Cerebellar nuclear complex (tissue), 1 donor: ENCODE measurements at regions not wholly inside any gene's neighbourhood (a gene's known extent, or its start where the extent isn't known, plus 50 kb on each side); places are given as distances from the start of the nearest gene placed in this dataset.

ENCODE experiments used
- DNase-seq, 2 experiments: peaks; one replicate each; lab custom pipeline; 2025; lab: John Stamatoyannopoulos, UW

GRCh38 chr6:113802779-113803178 lies 54.4 kb upstream of the MARCKS start:
- DNase-seq = no peak

GRCh38 chr6:113805173-113805790 lies 51.9 kb upstream of the MARCKS start:
- DNase-seq = no peak

GRCh38 chr6:113805811-113806495 lies 51.2 kb upstream of the MARCKS start:
- DNase-seq = no peak
